ENCODE measurements at regions not wholly inside any gene's neighbourhood (a gene's known extent, or its start where the extent isn't known, plus 50 kb on each side); places are given as distances from the start of the nearest gene placed in this dataset.
"Not testable (repeated sequence)": the region's sequence is repeated elsewhere in the genome, so short reads cannot be mapped to it uniquely, and the experiment has no call there.

DNA sequence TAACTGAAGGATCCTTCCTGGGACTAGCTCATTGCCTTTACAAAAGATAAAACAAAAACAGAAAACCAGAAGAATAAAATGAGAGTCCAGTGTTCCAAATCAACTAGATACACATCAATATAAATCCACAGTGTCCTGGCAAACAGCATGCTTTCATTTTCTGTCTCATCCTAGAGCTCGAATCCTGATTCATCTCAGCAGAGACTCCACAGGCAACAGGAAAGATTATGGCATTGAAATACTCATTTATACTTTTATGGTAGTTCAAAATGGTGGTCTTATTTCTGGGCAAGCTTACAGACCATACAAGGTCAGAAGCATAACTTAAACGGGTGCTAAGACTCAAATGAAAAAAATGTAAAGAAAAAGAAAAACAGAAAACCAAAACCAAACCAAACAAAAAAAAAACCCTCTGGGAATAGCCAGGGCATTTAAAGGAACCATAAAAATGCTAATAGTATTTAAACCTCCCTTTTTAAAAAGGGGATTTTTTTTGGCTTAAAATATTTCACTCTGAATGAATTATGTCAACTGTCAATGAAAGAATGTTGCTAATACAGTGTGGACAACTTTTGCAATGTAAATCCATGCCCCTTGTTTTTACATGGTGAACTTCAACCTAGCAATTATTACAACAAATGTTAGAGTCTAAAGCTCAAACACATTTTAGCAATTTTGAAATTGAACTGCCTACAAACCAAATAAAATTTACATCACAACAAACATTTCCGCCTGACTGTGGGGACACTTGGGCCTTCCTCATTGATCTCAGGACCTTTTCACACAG lies 57.9 kb downstream of the GPR101 start:
- no peak for DNase-seq

GRCh38 chrX:136967966-136968365 lies 65.8 kb downstream of the GPR101 start:
- no peak for DNase-seq

DNA sequence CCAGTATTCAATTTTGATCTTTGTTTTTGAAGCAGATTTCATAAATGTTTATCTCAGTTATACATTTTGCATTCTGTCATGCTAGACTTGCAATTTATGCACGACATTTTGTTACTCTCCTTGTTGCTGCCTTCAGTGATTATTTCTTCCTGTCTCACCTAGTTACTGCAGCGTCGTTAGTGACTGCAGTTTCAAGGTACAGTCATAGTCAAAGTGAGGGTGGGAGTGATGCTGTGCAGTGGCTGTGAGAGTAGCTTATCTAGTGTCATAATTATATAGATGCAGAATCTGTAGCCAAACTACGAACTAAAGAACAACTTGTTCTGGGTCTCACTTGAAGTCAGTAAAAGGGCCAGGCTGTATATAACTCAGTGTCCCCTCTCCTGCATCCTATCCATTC lies 69.8 kb downstream of the GPR101 start:
- DNase-seq = no peak

- no peak for DNase-seq
These were observed 72.1 kb downstream of the GPR101 start for GRCh38 chrX:136961594-136962135.

GRCh38 chrX:136954930-136955329 lies 74.4 kb upstream of the RBMX start:
- peak in 1 of 3 experiments; percentile 58 for DNase-seq

DNA sequence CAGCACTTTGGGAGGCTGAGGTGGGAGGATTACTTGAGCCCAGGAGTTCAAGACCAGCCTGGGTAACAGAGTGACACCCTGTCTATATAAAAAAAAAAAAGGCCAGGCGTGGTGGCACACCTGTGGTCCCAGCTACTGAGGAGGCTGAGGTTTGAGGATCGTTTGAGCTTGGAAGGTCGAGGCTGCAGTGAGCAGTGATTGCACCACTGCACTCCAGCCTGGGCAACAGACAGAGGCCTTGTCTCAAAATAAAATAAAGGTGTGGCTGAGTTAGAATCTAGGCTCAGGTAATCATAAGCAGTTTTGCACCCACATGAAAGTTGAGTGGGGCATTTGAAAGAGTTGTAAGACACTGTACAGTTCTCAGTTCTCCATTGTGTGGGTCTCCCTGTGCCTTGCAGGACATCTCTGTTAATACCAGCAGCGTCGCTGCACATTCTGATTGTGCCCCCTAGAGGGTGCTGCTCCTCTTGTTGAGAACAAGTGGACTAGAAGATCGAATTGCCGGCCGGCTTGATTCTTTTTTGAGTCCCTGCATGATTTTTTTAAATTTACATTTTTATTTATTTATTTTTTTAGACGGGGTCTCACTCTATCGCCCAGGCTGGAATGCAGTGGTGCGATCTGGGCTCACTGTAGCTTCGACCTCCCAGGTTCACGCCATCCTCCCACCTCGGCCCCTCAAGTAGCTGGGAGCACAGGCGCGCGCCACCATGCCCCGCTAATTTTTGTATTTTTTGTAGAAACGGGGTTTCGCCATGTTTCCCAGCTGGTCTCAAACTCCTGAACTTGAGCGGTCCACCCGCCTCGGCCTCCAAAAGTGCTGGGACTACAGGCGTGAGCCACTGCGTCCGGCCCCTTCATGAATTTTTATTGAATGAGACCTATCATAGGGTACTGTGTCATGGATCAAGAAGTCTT lies 73.6 kb upstream of the RBMX start:
- peak; percentile 45 to 81 (median 46) for DNase-seq

DNA sequence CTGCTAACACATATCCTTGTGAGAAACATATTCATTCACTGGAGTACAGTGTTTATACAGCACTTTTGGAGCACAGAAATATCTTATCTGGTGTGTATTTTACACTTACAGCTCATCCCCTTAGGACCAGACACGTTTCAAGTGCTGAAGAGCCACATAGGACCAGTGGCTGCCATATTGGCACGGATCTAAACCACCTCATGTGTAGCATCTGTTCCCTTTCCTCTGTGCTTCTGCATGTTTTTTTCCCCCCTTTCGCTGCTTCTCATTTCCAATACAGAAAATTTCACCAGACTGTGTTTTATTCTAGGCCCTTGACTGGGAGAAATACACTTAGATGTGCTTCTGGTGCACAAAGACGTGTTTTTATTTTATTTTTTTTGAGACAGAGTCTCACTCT lies 69.7 kb upstream of the RBMX start:
- no peak for DNase-seq

DNA sequence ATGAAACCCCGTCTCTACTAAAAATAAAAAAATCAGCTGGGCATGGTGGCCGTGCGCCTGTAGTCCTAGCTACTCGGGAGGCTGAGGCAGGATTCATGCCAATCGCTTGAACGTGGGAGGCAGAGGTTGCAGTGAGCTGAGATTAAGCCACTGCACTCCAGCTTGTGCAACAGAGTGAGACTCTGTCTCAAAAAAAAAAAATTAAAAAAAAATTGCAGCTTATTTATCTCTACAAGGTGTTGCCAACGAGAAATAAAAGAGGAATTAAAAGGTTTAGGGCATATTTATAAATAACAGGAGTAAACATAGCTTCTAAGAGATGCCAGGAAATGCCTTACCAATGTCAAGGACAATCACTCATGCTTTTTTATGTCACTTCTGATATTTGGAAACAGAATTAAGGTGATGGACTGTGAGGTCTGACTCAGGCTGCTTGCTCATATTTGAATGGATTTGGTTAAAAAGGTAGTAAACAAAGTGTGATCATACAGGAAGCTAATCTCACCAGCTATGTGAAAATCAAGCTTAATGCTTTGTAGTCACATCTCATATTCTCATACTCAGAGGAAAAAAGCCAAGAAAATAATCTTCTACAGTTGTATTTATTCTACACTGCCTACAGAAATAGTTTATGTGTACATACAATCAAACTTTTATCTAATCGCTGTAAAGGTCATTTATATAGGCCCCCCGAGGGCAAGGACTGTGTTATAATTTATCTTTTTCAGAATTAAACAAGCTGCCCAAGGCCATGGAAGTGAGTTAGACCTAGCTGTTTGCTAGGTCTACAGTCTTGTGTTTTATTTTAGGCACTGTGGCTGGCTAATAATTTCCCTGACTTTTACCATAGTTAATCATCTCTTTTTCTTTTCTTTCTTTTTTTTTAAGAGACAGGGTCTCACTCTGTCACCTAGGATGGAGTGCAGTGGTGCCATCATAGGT lies 61.1 kb upstream of the RBMX start:
- no peak for DNase-seq

DNA sequence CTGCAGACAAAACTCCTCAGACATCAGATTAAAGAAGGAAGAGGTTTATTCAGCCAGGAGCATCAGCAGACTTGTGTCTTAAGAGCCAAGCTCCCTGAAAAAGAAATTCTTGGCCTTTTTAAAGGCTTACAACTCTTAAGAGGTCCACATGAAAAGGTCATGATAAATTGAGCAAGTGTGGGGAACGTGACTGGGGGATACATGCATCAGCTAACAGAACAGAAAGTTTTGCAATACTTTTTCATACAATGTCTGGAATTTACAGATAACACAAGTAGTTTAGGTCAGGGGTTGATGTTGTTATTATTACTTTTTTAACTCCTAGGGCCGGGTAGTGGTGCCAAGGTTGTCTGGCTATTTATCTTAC lies 55.6 kb upstream of the RBMX start:
- no peak for DNase-seq

DNA sequence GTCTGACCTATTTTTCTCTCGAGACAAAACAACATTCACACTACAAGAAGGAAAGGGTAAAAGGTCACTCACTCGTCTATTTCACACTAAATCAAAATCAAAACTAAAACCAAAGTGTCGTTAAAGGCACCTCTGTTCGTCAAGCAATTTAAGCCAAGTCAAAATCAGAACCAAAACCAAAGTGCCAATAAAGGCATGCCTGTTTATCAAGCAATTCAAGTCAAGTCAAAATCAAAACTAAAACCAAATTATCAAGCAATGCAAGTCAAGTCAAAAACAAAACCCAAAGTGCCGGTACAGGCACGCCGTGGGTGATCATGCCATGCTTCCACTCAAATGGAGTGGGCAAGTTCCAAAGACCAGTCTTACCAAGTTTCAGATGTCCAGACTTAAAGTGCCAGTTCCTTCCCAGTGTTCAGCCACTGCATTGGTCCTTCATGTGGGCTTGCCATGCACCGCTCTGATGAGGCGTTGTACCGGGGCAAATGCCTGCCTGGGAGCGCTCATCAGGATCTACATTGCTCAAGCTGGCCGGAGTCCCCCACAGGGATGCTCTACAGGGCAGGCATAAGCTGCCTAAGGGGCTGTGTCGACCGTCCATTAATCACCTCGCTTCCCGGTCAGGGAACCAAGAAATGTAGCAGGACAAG lies 55.1 kb upstream of the RBMX start:
- DNase-seq = not testable (repeated sequence)

DNA sequence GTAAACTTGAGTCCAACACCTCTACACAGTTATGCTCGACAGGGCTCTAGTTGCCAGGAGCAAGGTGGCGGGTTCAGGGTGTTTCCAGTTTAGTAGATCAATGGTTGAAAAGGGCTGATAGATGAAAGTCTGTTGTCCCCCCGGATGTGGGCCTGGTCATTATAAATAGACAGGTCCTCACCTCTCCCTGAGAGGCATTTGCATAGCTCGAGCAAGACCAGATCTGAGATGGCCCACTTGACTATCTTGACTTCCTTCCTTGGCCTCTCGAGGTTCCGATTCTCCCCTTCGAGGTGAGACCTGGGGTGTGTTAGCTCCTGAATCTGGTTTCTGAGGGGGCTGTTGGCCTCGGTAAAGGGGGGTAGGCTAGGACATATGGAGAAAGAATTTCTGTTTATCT lies 54.1 kb upstream of the RBMX start:
- not testable (repeated sequence) for DNase-seq

DNA sequence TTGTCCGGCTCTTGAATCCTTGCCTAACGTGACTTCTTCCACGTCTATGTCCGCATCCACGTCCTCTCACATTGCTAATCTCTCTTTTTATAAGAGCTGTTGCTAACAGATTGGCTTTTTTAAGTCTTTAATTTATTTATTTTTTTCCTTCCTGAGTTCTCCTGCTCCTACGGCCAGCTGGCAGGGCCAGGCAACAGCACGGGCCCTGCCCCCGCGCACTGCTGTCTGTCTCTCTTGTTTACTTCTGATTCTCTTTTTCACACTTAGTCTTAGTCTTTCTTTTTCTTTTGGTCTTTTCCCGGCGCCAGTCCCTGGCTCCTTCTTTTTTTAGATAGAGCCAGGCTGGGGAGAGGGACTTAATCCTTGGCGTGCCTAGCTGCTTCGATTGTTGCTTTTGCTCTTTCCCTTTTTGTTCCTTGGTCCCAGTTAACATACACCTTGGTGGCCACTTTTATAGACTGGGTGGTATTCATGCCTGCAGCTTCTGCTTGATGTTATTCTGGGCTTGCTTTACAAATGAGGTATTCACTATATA lies 53.2 kb upstream of the RBMX start:
- DNase-seq = no peak

DNA sequence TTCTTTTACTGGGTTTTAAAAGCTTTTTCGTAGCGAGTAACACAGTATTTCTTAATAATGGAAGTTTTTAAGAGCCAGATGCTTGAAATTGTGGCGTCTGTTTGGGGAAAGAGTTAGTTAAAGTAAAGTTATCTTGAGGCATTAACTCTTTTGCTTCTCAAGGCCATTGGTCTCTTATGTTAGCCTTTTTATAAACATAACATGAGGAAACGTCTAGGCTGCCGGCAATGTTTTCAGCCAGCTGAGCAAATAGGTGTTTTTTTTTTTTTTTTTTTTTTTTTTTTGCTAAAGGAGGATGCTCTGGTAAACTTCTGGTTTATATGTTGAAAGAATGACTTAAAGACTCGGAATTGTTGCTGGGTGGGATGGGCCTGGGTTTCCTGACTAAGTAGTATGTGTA lies 51.1 kb upstream of the RBMX start:
- DNase-seq = no peak

Measured in NCI-H1417 (cell line).